ENCODE measurements at regions not wholly inside any gene's neighbourhood (a gene's known extent, or its start where the extent isn't known, plus 50 kb on each side); places are given as distances from the start of the nearest gene placed in this dataset.

DNA sequence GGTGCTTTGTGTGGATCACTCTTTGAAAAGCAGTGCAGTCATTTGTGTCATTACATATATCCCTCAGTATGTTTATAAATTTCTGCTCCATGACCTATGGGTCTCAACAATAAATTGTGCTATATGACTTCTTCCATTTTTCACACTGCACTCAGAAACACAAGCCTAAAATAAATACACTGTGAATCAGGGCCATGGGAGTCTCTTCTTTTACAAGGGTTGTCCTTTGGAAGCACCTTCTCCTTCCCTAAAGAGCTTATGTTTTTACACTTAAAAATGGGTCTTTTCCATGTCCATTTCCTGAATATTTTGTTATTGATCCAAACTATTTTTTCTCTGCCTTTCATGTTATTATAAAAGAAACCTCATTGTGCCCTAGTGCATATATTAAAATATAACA is 108.3 kb upstream of the MEOX2 start:
- H3K9me3 ChIP-seq (ENCODE audit: control insufficient read depth in 2 of 2, low read length in 2 of 2) = peaks cover 2 to 3% of the 10 kb centered on the region in 2 experiments
- H3K27me3 Mint-ChIP-seq = no peaks in the 10 kb centered on the region
- no peaks in the 10 kb centered on the region for H3K4me1 Mint-ChIP-seq
- no peaks in the 10 kb centered on the region for H3K36me3 Mint-ChIP-seq
- H3K27ac Mint-ChIP-seq = no peak overlapping the region
- no peaks in the 10 kb centered on the region for H3K36me3 ChIP-seq (ENCODE audit: control insufficient read depth, insufficient read depth, low read length)
- no peak for DNase-seq
- ATAC-seq (ENCODE audit: low read depth in 2 of 2) = no peak
- no peak overlapping the region for H3K4me3 Mint-ChIP-seq
- no peaks in the 10 kb centered on the region for H3K4me1 ChIP-seq (ENCODE audit: control insufficient read depth, insufficient read depth, low read length, poor library complexity, severe bottlenecking)
- no peak overlapping the region for H3K4me3 ChIP-seq (ENCODE audit: low read depth, low read length)
- H3K27me3 ChIP-seq (ENCODE audit: control insufficient read depth, insufficient read depth, low read length) = no peaks in the 10 kb centered on the region
- H3K27ac ChIP-seq (ENCODE audit: insufficient read depth, low read length, poor library complexity, severe bottlenecking) = no peak overlapping the region
- peaks cover 0 to 30% (median 9%) of the 10 kb centered on the region in 7 donors for H3K9me3 Mint-ChIP-seq

- H3K4me1 ChIP-seq (ENCODE audit: control insufficient read depth, insufficient read depth, low read length, poor library complexity, severe bottlenecking) = no peaks in the 10 kb centered on the region
- H3K36me3 ChIP-seq (ENCODE audit: control insufficient read depth, insufficient read depth, low read length) = no peaks in the 10 kb centered on the region
- Mint-ChIP-seq H3K27me3 (no peaks in the 10 kb centered on the region), H3K4me3 (no peak overlapping the region), H3K4me1 (no peaks in the 10 kb centered on the region), H3K9me3 (peaks cover 4 to 17% (median 10%) of the 10 kb centered on the region in 7 donors), H3K27ac (no peak overlapping the region), H3K36me3 (no peaks in the 10 kb centered on the region)
- ATAC-seq (ENCODE audit: low read depth in 2 of 2) (no peak), DNase-seq (no peak)
- no peak overlapping the region for H3K4me3 ChIP-seq (ENCODE audit: low read depth, low read length)
- no peaks in the 10 kb centered on the region for H3K27me3 ChIP-seq (ENCODE audit: control insufficient read depth, insufficient read depth, low read length)
- no peak overlapping the region for H3K27ac ChIP-seq (ENCODE audit: insufficient read depth, low read length, poor library complexity, severe bottlenecking)
- peaks cover 3 to 4% of the 10 kb centered on the region in 2 experiments for H3K9me3 ChIP-seq (ENCODE audit: control insufficient read depth in 2 of 2, low read length in 2 of 2)
These were observed 98.2 kb upstream of the MEOX2 start for GRCh38 chr7:15784694-15785030.

DNA sequence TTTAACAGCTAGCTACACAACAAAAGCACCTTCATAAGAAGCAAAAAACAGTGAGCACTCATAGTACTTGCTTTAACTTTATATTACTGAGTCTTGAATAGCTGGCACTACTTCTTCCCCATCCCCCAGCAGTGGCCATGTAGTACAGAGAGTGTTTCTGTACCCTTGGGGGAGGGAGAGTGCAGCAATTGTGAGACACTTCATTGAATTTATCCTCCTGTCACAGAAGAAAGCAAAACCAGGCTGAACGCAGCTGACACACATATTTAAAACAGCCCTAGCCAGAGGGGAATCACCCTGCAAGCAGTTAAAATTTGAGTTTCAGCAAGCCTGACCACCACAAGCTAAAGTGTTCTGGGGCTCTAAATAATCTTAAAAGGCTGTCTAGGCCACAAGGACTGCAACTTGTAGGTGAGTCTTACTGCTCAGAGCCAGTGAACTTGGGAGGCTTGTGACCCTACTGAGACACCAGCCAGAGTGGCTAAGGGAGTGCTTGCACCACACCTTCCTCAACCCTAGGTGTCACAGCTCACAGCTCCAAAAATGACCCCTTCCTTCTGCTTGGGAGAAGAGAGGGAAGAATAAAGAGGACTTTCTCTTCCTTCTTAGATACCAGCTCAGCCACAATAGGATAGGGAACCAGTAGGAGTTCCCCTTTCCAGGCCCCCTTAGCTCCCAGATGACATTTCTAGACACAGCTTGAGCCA is 97.7 kb upstream of the MEOX2 start:
- Histone ChIP-seq H3K4me1 (ENCODE audit: control insufficient read depth, insufficient read depth, low read length, poor library complexity, severe bottlenecking) (no peaks in the 10 kb centered on the region), H3K9me3 (ENCODE audit: control insufficient read depth in 2 of 2, low read length in 2 of 2) (peaks cover 3 to 4% of the 10 kb centered on the region in 2 experiments), H3K36me3 (ENCODE audit: control insufficient read depth, insufficient read depth, low read length) (no peaks in the 10 kb centered on the region), H3K4me3 (ENCODE audit: low read depth, low read length) (no peak overlapping the region), H3K27ac (ENCODE audit: insufficient read depth, low read length, poor library complexity, severe bottlenecking) (no peak overlapping the region), H3K27me3 (ENCODE audit: control insufficient read depth, insufficient read depth, low read length) (no peaks in the 10 kb centered on the region)
- Mint-ChIP-seq H3K36me3 (no peaks in the 10 kb centered on the region), H3K27me3 (no peaks in the 10 kb centered on the region), H3K4me1 (no peaks in the 10 kb centered on the region), H3K4me3 (no peak overlapping the region), H3K27ac (no peak overlapping the region), H3K9me3 (peaks cover 4 to 14% (median 10%) of the 10 kb centered on the region in 7 donors)
- DNase-seq (no peak), ATAC-seq (ENCODE audit: low read depth in 2 of 2) (no peak)

DNA sequence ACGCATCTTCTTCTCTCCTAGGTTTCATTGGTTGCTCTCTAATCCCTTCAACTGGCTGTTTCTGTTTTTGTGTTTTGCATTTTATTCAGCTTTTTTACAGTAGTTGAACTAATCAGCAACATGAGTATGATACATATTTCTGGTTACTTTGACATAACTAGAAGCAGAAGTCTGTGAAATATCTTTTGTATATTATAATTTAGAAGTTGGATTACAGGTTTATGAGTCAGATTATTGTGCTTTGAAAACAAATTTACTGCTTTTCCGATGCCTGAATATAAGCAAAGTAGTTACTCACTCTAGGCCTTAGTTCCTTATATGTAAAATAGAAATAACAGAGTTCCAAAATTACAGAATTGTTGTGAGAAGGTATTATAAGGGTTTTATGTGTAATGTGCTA is 96.2 kb upstream of the MEOX2 start:
- no peak for DNase-seq
- Mint-ChIP-seq H3K27ac (no peak overlapping the region), H3K4me3 (no peak overlapping the region), H3K9me3 (peaks cover 6 to 12% (median 8%) of the 10 kb centered on the region in 7 donors), H3K27me3 (no peaks in the 10 kb centered on the region), H3K36me3 (no peaks in the 10 kb centered on the region), H3K4me1 (no peaks in the 10 kb centered on the region)
- no peak for ATAC-seq (ENCODE audit: low read depth in 2 of 2)
- no peaks in the 10 kb centered on the region for H3K4me1 ChIP-seq (ENCODE audit: control insufficient read depth, insufficient read depth, low read length, poor library complexity, severe bottlenecking)
- no peaks in the 10 kb centered on the region for H3K36me3 ChIP-seq (ENCODE audit: control insufficient read depth, insufficient read depth, low read length)
- H3K27ac ChIP-seq (ENCODE audit: insufficient read depth, low read length, poor library complexity, severe bottlenecking) = no peak overlapping the region
- H3K27me3 ChIP-seq (ENCODE audit: control insufficient read depth, insufficient read depth, low read length) = no peaks in the 10 kb centered on the region
- no peak overlapping the region for H3K4me3 ChIP-seq (ENCODE audit: low read depth, low read length)
- peaks cover 3 to 4% of the 10 kb centered on the region in 2 experiments for H3K9me3 ChIP-seq (ENCODE audit: control insufficient read depth in 2 of 2, low read length in 2 of 2)

DNA sequence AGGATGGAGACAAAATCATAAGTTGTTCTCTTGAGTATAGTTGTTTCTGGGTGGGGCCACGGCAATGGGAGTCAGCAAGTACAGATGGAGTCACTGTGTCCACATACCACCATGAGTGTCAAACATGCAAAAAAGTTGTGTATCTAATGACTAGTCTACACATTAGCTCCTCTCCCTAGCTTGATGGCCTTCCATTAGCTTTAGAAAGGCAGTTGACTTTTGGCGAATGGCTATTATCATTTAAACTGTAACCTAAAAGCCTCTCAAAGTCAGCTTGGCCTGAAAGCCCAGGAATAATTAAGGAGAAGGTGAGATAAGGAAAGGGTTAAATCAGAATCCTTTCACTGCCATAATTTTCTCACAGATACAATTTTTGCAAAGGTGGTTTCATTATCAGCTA is 95.5 kb upstream of the MEOX2 start:
- H3K27me3 Mint-ChIP-seq = no peaks in the 10 kb centered on the region
- Histone ChIP-seq H3K4me1 (ENCODE audit: control insufficient read depth, insufficient read depth, low read length, poor library complexity, severe bottlenecking) (no peaks in the 10 kb centered on the region), H3K27me3 (ENCODE audit: control insufficient read depth, insufficient read depth, low read length) (no peaks in the 10 kb centered on the region), H3K9me3 (ENCODE audit: control insufficient read depth in 2 of 2, low read length in 2 of 2) (peaks cover 3 to 4% of the 10 kb centered on the region in 2 experiments), H3K27ac (ENCODE audit: insufficient read depth, low read length, poor library complexity, severe bottlenecking) (no peak overlapping the region), H3K36me3 (ENCODE audit: control insufficient read depth, insufficient read depth, low read length) (no peaks in the 10 kb centered on the region), H3K4me3 (ENCODE audit: low read depth, low read length) (no peak overlapping the region)
- peaks cover 6 to 10% (median 7%) of the 10 kb centered on the region in 7 donors for H3K9me3 Mint-ChIP-seq
- no peak overlapping the region for H3K4me3 Mint-ChIP-seq
- ATAC-seq (ENCODE audit: low read depth in 2 of 2) = no peak
- no peak overlapping the region for H3K27ac Mint-ChIP-seq
- DNase-seq = no peak
- H3K4me1 Mint-ChIP-seq = no peaks in the 10 kb centered on the region
- no peaks in the 10 kb centered on the region for H3K36me3 Mint-ChIP-seq

- ATAC-seq (ENCODE audit: low read depth in 2 of 2) (no peak), DNase-seq (no peak)
- no peak overlapping the region for H3K27ac Mint-ChIP-seq
- H3K27me3 Mint-ChIP-seq = no peaks in the 10 kb centered on the region
- no peaks in the 10 kb centered on the region for H3K4me1 Mint-ChIP-seq
- Histone ChIP-seq H3K4me3 (ENCODE audit: low read depth, low read length) (no peak overlapping the region), H3K36me3 (ENCODE audit: control insufficient read depth, insufficient read depth, low read length) (no peaks in the 10 kb centered on the region), H3K27me3 (ENCODE audit: control insufficient read depth, insufficient read depth, low read length) (no peaks in the 10 kb centered on the region), H3K9me3 (ENCODE audit: control insufficient read depth in 2 of 2, low read length in 2 of 2) (peaks cover 3 to 4% of the 10 kb centered on the region in 2 experiments), H3K27ac (ENCODE audit: insufficient read depth, low read length, poor library complexity, severe bottlenecking) (no peak overlapping the region), H3K4me1 (ENCODE audit: control insufficient read depth, insufficient read depth, low read length, poor library complexity, severe bottlenecking) (no peaks in the 10 kb centered on the region)
- H3K9me3 Mint-ChIP-seq = peaks cover 0 to 8% (median 4%) of the 10 kb centered on the region in 7 donors
- no peak overlapping the region for H3K4me3 Mint-ChIP-seq
- H3K36me3 Mint-ChIP-seq = no peaks in the 10 kb centered on the region
These were observed 93.8 kb upstream of the MEOX2 start for GRCh38 chr7:15780271-15780670.

GRCh38 chr7:15778191-15778590 is 91.7 kb upstream of the MEOX2 start:
- DNase-seq (no peak), ATAC-seq (ENCODE audit: low read depth in 2 of 2) (no peak)
- Histone ChIP-seq H3K9me3 (ENCODE audit: control insufficient read depth in 2 of 2, low read length in 2 of 2) (no peaks in the 10 kb centered on the region), H3K36me3 (ENCODE audit: control insufficient read depth, insufficient read depth, low read length) (no peaks in the 10 kb centered on the region), H3K27me3 (ENCODE audit: control insufficient read depth, insufficient read depth, low read length) (no peaks in the 10 kb centered on the region), H3K4me1 (ENCODE audit: control insufficient read depth, insufficient read depth, low read length, poor library complexity, severe bottlenecking) (no peaks in the 10 kb centered on the region), H3K27ac (ENCODE audit: insufficient read depth, low read length, poor library complexity, severe bottlenecking) (no peak overlapping the region), H3K4me3 (ENCODE audit: low read depth, low read length) (no peak overlapping the region)
- H3K4me3 Mint-ChIP-seq = no peak overlapping the region
- H3K4me1 Mint-ChIP-seq = no peaks in the 10 kb centered on the region
- no peaks in the 10 kb centered on the region for H3K27me3 Mint-ChIP-seq
- peaks cover 0 to 9% (median 5%) of the 10 kb centered on the region in 7 donors for H3K9me3 Mint-ChIP-seq
- no peaks in the 10 kb centered on the region for H3K36me3 Mint-ChIP-seq
- no peak overlapping the region for H3K27ac Mint-ChIP-seq

DNA sequence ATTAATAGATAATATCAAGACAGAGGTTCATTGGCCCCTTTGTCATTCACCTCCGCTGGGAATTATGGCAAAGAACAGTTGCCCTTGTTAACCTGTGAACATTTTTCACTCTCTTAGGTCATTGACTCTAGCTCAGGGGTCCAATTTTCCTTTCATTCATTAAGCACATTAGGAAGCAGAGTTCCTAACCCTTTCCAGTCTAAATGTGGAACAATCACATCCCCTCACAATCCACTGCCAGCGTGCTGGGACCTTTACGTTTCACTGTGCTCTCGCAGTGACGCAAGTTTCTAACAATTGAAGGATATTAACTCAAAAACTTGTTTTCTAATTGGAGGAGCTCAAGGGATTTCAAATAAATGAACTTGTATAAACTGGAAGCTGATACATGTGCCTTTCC is 79.3 kb upstream of the MEOX2 start:
- ATAC-seq (ENCODE audit: low read depth in 2 of 2) (no peak), DNase-seq (no peak)
- no peak overlapping the region for H3K27ac ChIP-seq (ENCODE audit: insufficient read depth, low read length, poor library complexity, severe bottlenecking)
- no peak overlapping the region for H3K4me3 ChIP-seq (ENCODE audit: low read depth, low read length)
- no peaks in the 10 kb centered on the region for H3K27me3 ChIP-seq (ENCODE audit: control insufficient read depth, insufficient read depth, low read length)
- no peaks in the 10 kb centered on the region for H3K4me1 ChIP-seq (ENCODE audit: control insufficient read depth, insufficient read depth, low read length, poor library complexity, severe bottlenecking)
- no peaks in the 10 kb centered on the region for H3K27me3 Mint-ChIP-seq
- peaks cover 0 to 4% (median 0%) of the 10 kb centered on the region in 4 donors for H3K4me1 Mint-ChIP-seq
- H3K9me3 ChIP-seq (ENCODE audit: control insufficient read depth in 2 of 2, low read length in 2 of 2) = no peaks in the 10 kb centered on the region
- no peak overlapping the region for H3K4me3 Mint-ChIP-seq
- no peak overlapping the region for H3K27ac Mint-ChIP-seq
- H3K36me3 Mint-ChIP-seq = no peaks in the 10 kb centered on the region
- peaks cover 0 to 12% (median 6%) of the 10 kb centered on the region in 7 donors for H3K9me3 Mint-ChIP-seq
- no peaks in the 10 kb centered on the region for H3K36me3 ChIP-seq (ENCODE audit: control insufficient read depth, insufficient read depth, low read length)
